ENCODE measurements at regions not wholly inside any gene's neighbourhood (a gene's known extent, or its start where the extent isn't known, plus 50 kb on each side); places are given as distances from the start of the nearest gene placed in this dataset.

DNA sequence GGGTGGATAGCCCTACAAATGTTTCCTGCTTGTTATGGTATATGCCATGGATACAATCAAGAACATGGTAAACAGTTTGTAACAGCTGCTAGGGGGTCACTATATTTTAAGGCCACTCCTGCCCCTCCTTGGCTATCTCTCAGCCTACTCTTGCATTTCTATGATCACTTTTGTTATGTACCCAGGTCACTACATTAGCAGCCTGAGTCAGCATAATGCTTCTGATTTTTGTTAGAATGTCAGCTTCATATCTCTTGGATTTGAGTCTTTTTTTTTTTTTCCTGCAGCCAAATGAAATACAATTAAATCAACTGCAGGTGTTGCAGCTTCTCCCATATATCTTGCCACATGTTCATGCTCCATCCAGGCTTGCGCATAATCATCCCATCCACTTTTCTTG, 629.7 kb upstream of the GRAMD2B start:
- Mint-ChIP-seq H3K4me3 (no peak overlapping the region), H3K4me1 (no peaks in the 10 kb centered on the region), H3K9me3 (no peaks in the 10 kb centered on the region), H3K27me3 (ENCODE audit: low read depth) (no peaks in the 10 kb centered on the region), H3K27ac (ENCODE audit: unreplicated experiment) (no peak overlapping the region), H3K36me3 (ENCODE audit: low read depth) (no peaks in the 10 kb centered on the region)
- TF ChIP-seq, protein P1, sequence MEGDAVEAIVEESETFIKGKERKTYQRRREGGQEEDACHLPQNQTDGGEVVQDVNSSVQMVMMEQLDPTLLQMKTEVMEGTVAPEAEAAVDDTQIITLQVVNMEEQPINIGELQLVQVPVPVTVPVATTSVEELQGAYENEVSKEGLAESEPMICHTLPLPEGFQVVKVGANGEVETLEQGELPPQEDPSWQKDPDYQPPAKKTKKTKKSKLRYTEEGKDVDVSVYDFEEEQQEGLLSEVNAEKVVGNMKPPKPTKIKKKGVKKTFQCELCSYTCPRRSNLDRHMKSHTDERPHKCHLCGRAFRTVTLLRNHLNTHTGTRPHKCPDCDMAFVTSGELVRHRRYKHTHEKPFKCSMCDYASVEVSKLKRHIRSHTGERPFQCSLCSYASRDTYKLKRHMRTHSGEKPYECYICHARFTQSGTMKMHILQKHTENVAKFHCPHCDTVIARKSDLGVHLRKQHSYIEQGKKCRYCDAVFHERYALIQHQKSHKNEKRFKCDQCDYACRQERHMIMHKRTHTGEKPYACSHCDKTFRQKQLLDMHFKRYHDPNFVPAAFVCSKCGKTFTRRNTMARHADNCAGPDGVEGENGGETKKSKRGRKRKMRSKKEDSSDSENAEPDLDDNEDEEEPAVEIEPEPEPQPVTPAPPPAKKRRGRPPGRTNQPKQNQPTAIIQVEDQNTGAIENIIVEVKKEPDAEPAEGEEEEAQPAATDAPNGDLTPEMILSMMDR (conservative IDR thresholded peaks at IDR 0.05): no peak
- no peak for DNase-seq (ENCODE audit: low read depth, low spot score)

DNA sequence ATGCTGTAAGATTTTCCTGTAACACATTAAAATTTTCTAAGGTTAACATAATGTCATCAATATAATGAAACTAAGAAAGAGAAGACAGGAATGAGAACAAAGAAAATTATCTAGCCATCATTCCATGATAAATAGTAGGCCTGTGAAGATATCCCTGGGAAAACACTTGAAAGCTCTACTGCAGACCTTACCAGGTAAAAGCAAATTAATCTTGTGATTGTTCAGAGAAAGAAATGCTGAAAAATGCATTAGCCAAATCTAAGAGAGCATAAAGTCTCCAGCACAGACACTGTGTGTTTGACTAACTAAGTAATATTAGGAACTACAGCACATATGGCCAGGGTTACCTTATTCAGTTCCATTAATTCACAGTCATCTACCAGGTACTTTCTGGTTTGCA, 628.3 kb upstream of the GRAMD2B start:
- Mint-ChIP-seq H3K27me3 (ENCODE audit: low read depth) (no peaks in the 10 kb centered on the region), H3K36me3 (ENCODE audit: low read depth) (no peaks in the 10 kb centered on the region), H3K27ac (ENCODE audit: unreplicated experiment) (no peak overlapping the region), H3K4me1 (peaks cover 6% of the 10 kb centered on the region), H3K4me3 (no peak overlapping the region), H3K9me3 (no peaks in the 10 kb centered on the region)
- TF ChIP-seq, protein P1 (conservative IDR thresholded peaks at IDR 0.05): no peak
- no peak for DNase-seq (ENCODE audit: low read depth, low spot score)

GRCh38 chr5:125798307-125798706, 624.9 kb upstream of the GRAMD2B start:
- Mint-ChIP-seq H3K36me3 (ENCODE audit: low read depth) (no peaks in the 10 kb centered on the region), H3K27me3 (ENCODE audit: low read depth) (no peaks in the 10 kb centered on the region)

GRCh38 chr5:125812651-125813050, 610.6 kb upstream of the GRAMD2B start:
- H3K4me1 Mint-ChIP-seq: peaks cover 50% of the 10 kb centered on the region
- no peaks in the 10 kb centered on the region for H3K36me3 Mint-ChIP-seq (ENCODE audit: low read depth)
- H3K27ac Mint-ChIP-seq (ENCODE audit: unreplicated experiment): peak overlapping the region; percentile 92
- H3K27me3 Mint-ChIP-seq (ENCODE audit: low read depth): no peaks in the 10 kb centered on the region
- peak overlapping the region; percentile 61 for H3K4me3 Mint-ChIP-seq
- H3K9me3 Mint-ChIP-seq: no peaks in the 10 kb centered on the region
- TF ChIP-seq, protein P1 (conservative IDR thresholded peaks at IDR 0.05): no peak
- no peak for DNase-seq (ENCODE audit: low read depth, low spot score)

More at GRCh38 chr5:125798307-125798706, 624.9 kb upstream of the GRAMD2B start:
- TF ChIP-seq, protein P1 (conservative IDR thresholded peaks at IDR 0.05): no peak
- no peaks in the 10 kb centered on the region for H3K9me3 Mint-ChIP-seq
- no peak overlapping the region for H3K4me3 Mint-ChIP-seq
- DNase-seq (ENCODE audit: low read depth, low spot score): peak; percentile 14
- H3K27ac Mint-ChIP-seq (ENCODE audit: unreplicated experiment): no peak overlapping the region
- peaks cover 13% of the 10 kb centered on the region for H3K4me1 Mint-ChIP-seq

DNA sequence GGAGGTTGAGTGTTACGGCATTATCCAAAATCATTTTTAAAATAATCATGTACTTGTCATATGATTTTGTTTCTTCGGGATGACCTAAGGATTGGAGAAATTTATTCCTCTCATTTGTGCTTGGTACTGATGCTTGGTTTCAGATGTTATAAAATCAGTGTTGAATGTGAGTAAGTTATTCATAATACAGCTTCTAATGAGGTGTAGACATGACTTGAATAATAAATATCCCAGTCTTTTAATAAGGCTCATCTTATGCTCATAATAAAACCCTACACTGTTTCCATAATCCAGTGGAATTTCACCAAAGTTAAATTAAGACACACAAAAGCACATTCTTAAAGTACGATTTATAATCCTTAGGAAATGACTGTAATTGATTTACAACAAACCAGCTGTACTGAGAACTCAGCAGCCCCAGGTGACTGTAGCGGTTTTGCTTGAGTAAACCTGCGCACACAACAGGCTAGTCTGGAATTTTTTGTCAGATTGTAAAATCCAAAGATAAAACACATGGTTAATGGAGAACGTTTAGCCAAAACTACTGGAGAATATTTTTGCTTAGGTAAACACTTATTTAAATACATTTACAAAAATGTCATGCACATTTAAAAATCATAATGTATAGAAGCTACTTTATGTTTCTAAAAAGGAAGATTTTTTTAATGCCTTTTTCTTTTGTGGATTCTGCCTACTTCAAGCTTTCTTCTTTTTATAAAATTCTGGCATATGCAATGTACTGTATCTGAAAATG, 609.8 kb upstream of the GRAMD2B start:
- Mint-ChIP-seq H3K27me3 (ENCODE audit: low read depth) (no peaks in the 10 kb centered on the region), H3K9me3 (no peaks in the 10 kb centered on the region)

More for the DNA sequence above, 609.8 kb upstream of the GRAMD2B start:
- H3K4me3 Mint-ChIP-seq: no peak overlapping the region
- peaks cover 46% of the 10 kb centered on the region for H3K4me1 Mint-ChIP-seq
- no peak for DNase-seq (ENCODE audit: low read depth, low spot score)
- H3K27ac Mint-ChIP-seq (ENCODE audit: unreplicated experiment): peak overlapping the region; percentile 52
- TF ChIP-seq, protein P1 (conservative IDR thresholded peaks at IDR 0.05): no peak
- no peaks in the 10 kb centered on the region for H3K36me3 Mint-ChIP-seq (ENCODE audit: low read depth)

All from neural crest cell (in vitro differentiated cells).